ENCODE measurements at regions not wholly inside any gene's neighbourhood (a gene's known extent, or its start where the extent isn't known, plus 50 kb on each side); places are given as distances from the start of the nearest gene placed in this dataset.

DNA sequence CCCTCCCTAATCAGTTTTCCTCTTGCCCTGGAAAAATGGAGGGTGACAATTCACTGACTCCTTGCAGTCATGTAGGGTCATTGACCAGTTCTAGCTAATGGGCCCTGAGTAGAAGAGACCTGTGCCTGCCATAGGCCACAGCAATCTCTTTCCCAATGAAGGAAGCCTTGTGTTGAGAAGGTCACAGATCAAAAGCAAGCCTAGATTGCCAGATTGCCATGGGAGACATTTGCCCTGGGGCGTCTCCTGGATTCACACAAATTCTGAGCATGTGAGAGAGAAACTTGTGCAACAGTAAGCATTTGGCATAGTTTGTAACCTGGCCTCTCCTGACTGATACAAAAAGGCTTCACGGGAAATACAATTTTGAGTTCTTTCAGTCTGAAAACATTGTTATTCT lies 148.0 kb downstream of the NUDT12 start:
- no peak for TF ChIP-seq POLR2AphosphoS5 (IDR thresholded peaks at IDR 0.05; ENCODE audit: low read depth, low read length)
- TF ChIP-seq, protein P1, sequence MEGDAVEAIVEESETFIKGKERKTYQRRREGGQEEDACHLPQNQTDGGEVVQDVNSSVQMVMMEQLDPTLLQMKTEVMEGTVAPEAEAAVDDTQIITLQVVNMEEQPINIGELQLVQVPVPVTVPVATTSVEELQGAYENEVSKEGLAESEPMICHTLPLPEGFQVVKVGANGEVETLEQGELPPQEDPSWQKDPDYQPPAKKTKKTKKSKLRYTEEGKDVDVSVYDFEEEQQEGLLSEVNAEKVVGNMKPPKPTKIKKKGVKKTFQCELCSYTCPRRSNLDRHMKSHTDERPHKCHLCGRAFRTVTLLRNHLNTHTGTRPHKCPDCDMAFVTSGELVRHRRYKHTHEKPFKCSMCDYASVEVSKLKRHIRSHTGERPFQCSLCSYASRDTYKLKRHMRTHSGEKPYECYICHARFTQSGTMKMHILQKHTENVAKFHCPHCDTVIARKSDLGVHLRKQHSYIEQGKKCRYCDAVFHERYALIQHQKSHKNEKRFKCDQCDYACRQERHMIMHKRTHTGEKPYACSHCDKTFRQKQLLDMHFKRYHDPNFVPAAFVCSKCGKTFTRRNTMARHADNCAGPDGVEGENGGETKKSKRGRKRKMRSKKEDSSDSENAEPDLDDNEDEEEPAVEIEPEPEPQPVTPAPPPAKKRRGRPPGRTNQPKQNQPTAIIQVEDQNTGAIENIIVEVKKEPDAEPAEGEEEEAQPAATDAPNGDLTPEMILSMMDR (IDR thresholded peaks at IDR 0.05): no peak
- TF ChIP-seq, protein P2, sequence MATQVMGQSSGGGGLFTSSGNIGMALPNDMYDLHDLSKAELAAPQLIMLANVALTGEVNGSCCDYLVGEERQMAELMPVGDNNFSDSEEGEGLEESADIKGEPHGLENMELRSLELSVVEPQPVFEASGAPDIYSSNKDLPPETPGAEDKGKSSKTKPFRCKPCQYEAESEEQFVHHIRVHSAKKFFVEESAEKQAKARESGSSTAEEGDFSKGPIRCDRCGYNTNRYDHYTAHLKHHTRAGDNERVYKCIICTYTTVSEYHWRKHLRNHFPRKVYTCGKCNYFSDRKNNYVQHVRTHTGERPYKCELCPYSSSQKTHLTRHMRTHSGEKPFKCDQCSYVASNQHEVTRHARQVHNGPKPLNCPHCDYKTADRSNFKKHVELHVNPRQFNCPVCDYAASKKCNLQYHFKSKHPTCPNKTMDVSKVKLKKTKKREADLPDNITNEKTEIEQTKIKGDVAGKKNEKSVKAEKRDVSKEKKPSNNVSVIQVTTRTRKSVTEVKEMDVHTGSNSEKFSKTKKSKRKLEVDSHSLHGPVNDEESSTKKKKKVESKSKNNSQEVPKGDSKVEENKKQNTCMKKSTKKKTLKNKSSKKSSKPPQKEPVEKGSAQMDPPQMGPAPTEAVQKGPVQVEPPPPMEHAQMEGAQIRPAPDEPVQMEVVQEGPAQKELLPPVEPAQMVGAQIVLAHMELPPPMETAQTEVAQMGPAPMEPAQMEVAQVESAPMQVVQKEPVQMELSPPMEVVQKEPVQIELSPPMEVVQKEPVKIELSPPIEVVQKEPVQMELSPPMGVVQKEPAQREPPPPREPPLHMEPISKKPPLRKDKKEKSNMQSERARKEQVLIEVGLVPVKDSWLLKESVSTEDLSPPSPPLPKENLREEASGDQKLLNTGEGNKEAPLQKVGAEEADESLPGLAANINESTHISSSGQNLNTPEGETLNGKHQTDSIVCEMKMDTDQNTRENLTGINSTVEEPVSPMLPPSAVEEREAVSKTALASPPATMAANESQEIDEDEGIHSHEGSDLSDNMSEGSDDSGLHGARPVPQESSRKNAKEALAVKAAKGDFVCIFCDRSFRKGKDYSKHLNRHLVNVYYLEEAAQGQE (IDR thresholded peaks at IDR 0.05; ENCODE audit: insufficient read depth in 1 of 2, low read depth in 2 of 2, low read length in 1 of 2): no peak
- TF ChIP-seq SIN3A (IDR thresholded peaks at IDR 0.05; ENCODE audit: borderline replicate concordance, insufficient read depth, low read depth, low read length): no peak
- no peak for TF ChIP-seq TCF7L2 (IDR thresholded peaks at IDR 0.05; ENCODE audit: low read depth, low read length)

All from Panc1 (cell line).